ENCODE measurements at regions not wholly inside any gene's neighbourhood (a gene's known extent, or its start where the extent isn't known, plus 50 kb on each side); places are given as distances from the start of the nearest gene placed in this dataset.

GRCh38 chr11:110979696-110980095 lies 265.8 kb upstream of the POU2AF2 start:
- no peak for DNase-seq

DNA sequence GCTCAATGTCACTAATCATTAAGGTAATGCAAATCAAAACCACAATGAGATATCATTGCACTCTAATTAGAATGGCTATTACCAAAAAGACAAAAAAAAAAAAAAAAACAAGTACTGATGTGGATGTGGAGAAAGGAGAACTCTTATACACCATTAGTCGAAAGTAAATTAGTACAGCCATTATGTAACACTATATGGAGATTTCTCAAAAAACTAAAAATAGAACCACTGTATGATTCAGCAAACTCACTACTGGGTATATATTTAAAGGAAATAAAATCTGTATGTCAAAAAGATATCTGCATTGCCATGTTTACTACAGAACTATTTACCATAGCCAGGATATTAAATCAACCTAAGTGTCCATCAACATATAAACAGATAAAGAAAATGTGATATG lies 265.4 kb upstream of the ARHGAP20 start:
- no peak for DNase-seq

DNA sequence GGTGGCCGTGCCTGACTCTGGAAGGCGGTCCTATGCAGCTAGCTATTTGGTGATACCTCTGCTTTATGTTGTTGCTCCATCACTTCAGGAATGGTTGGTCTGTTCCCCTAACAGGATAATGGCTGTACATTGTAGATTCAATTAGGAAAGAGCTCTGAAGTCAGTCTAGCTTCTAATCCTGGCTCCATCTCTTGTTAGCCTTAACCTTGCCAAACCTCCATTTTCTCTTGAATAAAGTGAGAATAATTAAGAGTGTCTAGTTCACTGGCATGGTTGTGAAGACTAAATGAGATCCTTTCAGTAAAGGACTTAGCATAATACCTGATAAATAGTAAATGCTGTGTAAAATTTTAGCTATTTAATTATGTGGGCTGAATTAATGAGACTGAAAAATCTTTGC lies 262.5 kb upstream of the ARHGAP20 start:
- DNase-seq: no peak

DNA sequence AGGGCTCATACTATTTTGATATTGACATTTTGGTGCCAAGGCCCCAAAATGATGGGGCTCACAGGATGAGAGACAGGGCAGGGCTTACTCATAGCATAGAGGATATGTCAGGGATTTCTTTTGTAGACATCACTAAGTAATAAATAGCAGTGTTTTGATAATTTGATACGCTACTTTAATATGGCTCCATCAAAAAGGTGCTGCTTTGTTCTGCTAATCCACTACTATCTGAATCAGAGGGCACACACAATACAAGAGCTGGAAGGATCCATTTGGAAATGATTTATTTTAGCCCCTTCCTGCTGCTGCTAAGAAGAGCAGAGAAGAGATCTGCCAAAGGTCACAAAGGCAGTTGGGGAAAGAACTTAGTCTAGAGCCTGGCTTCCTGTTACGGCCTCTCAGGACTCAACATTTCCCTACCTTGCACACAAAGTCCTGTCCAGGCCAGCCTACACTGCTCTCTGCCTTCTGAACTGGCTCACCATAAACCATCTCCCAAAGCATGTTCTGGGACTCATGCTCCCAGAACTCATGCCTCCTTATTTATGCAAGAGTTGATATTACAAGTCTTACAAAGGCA lies 261.3 kb upstream of the ARHGAP20 start:
- DNase-seq: no peak

DNA sequence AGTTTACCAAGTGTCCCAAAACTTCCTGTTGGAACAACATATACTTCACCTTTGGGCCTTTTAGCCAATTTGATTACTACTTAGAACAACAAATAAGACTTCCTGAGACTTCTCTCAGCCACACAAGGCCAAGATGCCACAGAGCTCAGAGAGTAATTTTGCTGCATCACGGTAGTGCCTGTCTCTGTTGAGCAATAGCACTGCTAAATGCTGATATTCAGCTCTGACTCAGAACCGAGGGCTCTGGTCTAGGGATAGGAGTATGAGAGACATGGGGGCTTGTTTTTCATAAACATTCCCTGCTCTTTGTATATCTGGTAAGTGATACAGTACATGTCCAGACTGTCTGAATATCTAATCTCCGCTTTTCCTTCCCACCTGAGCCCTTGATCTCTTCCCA lies 260.4 kb upstream of the ARHGAP20 start:
- no peak for DNase-seq

DNA sequence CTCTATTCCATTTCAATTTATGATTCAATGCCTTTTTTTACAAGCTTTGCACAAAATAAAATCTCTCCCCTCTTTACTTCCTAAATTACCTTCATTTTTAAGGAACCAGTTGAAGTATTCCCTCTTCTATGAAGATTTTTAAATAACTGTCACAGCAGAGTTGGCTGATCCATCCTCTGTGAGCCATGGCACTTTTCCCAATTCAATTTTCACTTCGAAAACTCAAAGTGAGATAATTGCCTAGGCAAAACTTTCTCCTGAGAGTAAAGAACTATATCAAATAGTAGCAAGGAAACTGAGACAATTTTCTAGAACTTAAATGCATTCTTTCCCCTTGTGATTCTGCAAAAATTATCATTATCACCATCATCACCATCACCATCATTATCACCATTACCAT lies 259.9 kb upstream of the ARHGAP20 start:
- no peak for DNase-seq

DNA sequence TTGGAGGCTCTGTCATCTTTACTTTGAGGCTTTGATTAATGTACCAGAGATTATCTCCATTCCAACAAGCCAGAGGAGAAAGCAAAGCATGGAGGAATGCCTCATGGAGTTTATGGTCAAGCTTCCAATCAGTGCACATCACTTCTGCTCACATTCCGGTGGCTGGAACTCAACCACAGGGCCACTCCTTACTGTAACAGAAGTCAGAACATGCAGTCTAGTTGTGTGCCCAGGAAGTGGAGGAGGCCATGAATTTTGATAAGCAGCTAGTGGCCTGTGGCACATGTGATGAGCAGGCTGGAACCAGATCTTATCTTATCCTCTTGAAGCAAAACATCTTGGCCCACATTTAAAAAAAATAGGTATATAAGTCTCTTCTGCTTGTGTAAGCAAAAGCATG lies 258.9 kb upstream of the ARHGAP20 start:
- no peak for DNase-seq

DNA sequence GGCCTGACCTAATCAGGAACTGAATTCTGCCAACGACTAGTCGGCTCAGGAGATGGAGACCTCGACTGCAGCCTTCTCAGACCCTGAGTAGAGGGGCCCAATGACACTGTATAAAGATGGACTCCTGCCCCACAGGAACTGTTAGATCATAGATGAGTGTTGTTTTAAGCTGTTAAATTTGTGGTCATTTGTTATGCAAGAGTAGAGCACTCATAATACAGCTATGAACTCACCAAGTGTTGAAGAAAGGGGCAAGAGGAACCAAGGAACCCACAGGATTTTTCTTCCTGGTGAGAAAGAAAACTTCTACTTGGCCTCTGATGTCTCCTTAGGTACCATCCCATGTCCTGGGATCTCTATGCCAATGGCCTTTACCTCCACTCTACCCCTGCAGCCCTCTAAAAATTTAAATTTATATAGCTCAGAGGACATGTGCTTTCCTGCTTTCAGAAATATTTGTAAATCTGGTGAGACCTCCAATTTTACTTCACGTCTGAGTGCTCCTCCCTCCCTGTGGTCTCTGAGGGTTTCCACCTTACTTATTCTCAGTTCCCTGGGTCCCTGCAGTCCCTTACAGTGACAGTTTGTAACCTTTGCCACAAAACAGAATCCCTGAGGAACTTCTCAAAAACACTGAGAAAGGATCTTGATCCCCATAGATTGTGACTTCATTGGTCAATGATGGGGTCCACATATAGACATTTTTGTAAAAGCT lies 256.3 kb upstream of the ARHGAP20 start:
- DNase-seq: no peak

DNA sequence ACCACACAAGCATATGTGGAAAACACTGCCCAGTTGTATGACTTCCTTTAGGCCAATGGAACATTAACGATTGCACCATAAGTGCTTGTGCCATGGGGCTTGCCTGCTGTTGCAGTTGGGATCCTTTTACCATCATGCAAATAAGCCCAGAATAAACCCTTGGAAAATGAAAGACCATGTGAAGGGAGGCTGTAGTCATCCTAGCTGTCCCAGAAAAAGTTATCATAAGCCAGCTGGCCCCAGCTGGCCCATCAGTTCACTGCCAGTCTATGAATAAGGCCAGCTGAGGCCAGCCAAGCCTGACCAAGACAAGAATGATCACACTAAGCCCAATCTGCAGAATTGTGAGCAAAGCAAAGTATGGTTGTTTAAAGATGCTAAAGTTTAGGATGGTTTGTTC lies 253.9 kb upstream of the ARHGAP20 start:
- no peak for DNase-seq

GRCh38 chr11:110962921-110963320 lies 250.7 kb upstream of the ARHGAP20 start:
- DNase-seq: no peak

DNA sequence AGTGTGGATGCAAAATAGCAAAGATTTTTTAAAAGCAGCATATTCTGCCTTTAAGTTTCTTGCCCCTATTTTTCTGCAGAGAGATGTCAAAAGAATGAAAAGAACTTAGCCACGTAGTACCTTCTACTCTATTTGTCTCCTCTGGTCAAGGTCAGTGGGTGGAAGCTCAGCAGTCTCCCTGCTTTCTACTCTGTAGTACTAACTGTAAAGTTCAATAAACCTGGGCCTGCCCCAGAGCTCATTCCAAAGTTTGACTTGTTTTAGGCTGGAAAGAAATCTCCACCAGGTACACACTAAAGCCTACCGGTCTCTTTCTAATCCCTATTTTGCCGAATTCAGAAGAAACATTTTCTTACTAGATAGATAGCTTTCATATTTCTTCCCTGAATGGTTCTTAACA lies 247.9 kb upstream of the ARHGAP20 start:
- DNase-seq: no peak

DNA sequence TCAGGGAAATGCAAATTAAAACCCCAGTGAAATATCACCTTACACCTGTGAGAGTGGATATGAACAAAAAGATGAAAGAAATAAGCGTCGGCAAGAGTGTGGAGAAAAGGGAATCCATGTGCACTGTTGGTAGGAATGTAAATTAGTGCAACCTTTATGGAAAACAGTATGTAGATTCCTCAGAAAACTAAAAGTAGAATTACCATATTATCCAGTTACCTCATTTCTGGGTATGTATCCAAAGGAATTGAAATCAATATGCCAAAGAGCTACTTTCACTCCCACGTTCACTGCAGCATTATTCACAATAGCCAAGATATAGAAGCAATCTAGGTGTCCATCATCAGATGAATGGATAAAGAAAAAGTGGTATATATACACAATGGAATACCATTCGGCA lies 246.0 kb upstream of the ARHGAP20 start:
- DNase-seq: no peak

GRCh38 chr11:110955776-110956175 lies 243.5 kb upstream of the ARHGAP20 start:
- DNase-seq: no peak

DNA sequence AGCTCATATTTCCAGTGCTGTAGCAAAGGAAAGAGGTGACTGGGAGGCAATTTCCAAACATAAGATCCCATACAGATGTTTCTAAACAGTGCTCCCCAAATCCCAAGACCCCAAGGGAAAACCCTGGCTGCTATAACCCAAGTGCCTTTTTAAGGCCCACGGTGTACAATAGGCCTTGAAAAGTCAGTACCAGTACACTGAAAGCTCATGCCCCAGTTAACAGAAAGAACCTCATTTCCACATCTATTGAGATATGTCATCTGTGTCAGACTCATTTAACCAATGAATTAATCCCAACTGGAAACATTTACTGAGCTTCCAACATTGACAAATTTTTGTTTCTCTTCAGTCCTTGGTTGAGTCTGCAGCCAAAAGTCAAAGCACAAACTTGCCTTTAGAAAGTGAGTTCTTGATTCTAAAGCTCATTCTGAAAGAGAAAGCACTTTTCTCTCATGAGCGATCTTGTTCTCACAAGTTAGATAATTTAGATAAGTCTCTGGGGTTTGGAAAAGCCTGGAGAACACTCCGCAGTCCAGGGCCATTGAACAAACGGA lies 239.8 kb upstream of the ARHGAP20 start:
- DNase-seq: no peak

GRCh38 chr11:110951037-110951949 lies 239.1 kb upstream of the ARHGAP20 start:
- no peak for DNase-seq

- DNase-seq: no peak
Observed at GRCh38 chr11:110948112-110948511, 235.9 kb upstream of the ARHGAP20 start.

DNA sequence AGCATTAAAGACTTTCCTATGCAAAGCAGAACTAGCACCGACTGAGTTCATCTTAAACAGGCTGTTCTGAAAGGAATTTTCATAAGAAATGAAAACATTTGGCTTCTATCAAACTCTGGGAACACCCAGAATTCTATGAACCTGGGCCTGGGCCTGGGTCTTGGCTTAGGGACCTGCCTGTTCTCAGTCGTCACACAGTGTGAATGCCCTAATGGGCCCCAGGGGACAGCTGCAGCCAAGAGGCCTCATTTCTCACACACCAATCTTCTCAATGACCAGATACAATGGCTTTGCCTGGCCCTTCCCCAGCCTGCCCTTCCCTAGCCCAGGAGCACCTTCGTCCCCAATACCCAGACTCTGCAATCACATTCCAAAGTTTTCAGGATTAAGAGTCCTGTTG lies 234.9 kb upstream of the ARHGAP20 start:
- DNase-seq: no peak

DNA sequence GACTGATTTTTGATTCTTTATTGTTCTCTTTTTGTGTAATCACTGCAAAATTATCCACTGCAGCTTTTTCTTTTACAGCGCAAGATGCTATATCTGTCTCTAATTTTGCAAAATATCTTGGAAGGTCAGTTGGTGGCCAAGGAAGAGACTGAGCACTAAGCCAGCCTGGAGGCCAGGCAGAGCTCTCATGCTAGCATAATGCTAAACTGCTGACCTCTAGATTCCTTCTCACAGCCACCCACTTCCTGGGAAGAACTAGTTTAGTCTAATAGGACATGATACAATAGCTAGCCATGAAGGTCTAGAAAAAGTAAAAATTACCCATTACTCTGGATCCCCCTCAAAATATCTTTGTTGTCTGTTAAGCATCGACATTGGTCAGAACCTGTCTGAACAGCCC lies 227.2 kb upstream of the ARHGAP20 start:
- no peak for DNase-seq

GRCh38 chr11:110935018-110935640 lies 222.9 kb upstream of the ARHGAP20 start:
- no peak for DNase-seq

DNA sequence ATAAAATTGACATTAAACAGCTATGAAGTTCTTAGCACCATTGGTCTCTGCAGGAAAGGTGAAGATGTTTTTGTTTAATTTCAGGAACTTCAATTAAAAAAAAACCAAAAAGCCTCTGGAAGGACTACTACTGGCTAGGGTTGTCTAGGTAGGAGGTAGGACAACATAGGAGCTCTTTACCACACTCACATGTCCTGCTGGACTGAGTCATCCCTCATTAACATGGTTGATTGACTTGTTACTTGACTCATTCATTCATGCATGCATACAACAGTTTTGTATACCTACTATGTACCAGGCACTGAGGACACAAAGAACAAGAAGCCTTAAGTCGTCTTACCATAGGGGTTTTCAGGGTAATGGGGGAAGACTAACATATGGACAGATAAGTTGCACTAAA lies 216.9 kb upstream of the ARHGAP20 start:
- no peak for DNase-seq

DNA sequence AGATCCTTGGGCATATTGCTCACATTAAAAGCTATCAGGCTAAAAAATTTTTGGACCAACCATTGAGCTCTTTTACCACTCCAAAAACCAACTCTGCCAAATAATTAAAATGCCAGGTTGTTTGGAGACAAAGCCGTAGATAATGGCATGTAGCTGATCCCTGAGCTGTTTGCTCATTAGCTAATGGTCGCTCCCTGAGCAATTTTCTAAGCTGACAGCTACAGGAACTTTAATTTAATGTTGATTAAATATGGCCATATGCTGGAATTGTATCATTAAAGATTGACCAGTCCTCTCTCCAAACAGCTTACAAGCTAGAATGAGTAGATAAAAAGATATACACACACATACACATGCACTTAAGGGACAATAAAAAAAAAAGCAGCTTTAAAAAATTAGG lies 216.2 kb upstream of the ARHGAP20 start:
- no peak for DNase-seq

- DNase-seq: no peak
Observed at GRCh38 chr11:110921742-110922521, 209.7 kb upstream of the ARHGAP20 start.
